Testis (tissue), 2 donors: ENCODE measurements at regions not wholly inside any gene's neighbourhood (a gene's known extent, or its start where the extent isn't known, plus 50 kb on each side); places are given as distances from the start of the nearest gene placed in this dataset.

Source experiments
- CTCF ChIP-seq, 3 experiments: fragments of 450-650 bp in 2 of 3; fragments of 200-600 bp in 1 of 3; sonication (generic) in 1 of 3; IDR thresholded peaks; one replicate each; pipeline ENCODE4 v1.5.1; 2016 to 2019; ENCODE audit warnings: antibody characterized with exemption in 3 of 3, mild to moderate bottlenecking in 2 of 3, moderate library complexity in 1 of 3
- POLR2A ChIP-seq: fragments of 450-650 bp; IDR thresholded peaks from one replicate; pipeline ENCODE4 v1.6.1; 2017; ENCODE audit warnings: antibody characterized with exemption, mild to moderate bottlenecking, moderate library complexity

DNA sequence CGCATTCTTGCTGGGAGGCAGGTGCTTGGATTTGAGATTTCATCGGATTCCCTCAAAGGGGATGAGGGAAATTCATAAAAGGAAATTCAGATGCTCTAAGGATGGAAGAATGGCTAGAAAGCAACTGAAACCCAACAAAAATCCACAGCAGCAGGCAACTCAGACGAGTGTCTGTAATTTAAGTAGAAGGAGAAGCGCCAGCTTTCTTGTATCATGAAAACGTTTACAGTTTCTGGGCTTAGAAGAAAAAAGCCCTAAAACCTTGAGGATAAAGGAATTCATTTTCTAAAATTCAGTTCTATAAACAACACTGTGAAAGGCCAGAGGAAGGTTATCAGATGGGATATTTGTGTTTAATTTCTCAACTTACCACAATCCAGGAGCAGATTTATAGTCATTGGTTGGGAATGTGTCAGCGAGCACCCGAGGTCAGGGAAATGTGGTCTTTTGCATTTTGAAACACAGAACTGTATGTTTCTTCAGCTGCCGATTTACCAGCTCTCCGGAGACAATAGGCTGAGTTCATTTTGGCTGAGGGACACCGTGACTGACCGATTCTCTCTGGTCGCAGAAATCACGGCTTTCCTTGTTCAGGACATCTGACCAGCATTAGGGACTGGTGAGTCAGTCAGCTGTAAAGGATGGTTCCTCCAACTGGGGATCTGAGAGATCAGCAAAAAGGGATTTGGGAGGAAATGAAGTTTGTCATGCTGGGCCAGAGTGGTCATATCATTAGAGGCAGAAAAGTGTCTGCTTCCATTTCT, 111.6 kb upstream of the ERRFI1 start:
- TF ChIP-seq CTCF (IDR thresholded peaks at IDR 0.05) (no peak), POLR2A (no peak)
